ENCODE measurements at regions not wholly inside any gene's neighbourhood (a gene's known extent, or its start where the extent isn't known, plus 50 kb on each side); places are given as distances from the start of the nearest gene placed in this dataset.

DNA sequence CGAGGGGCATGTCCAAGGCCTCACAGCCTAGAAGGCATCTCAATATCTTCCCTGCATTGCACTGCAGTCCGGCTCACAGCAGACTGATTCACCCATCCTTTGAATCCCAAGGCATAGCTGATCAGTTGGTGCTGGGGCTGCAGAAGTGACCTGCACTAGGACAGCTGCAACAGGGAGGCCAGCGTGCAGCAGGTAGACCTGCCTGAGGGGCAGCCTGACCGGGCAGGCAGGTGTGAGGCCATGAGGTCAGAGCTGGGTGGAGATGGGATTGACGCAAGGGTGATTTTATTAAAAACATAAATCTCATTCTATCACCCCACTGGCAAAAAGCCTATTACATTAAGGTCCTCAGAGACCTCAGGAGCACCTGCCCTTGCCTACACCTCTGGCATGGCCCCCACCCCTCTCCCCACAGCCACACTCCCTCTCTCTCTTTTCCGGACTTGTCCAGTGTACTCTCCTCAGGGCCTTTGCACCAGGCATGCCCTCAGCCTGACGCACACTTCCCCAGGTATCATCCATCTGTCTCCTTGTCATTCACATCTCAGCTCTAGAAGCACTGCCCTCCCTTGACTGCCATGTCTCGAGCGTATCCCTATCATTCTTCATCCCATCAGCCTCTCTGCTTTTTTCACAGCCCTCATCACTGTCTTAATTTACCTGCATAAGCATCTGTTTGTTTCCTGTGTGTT is 63.5 kb upstream of the WIPF1 start:
- TF ChIP-seq POLR2AphosphoS5 (IDR thresholded peaks at IDR 0.05): no peak
- TF ChIP-seq, protein P1, sequence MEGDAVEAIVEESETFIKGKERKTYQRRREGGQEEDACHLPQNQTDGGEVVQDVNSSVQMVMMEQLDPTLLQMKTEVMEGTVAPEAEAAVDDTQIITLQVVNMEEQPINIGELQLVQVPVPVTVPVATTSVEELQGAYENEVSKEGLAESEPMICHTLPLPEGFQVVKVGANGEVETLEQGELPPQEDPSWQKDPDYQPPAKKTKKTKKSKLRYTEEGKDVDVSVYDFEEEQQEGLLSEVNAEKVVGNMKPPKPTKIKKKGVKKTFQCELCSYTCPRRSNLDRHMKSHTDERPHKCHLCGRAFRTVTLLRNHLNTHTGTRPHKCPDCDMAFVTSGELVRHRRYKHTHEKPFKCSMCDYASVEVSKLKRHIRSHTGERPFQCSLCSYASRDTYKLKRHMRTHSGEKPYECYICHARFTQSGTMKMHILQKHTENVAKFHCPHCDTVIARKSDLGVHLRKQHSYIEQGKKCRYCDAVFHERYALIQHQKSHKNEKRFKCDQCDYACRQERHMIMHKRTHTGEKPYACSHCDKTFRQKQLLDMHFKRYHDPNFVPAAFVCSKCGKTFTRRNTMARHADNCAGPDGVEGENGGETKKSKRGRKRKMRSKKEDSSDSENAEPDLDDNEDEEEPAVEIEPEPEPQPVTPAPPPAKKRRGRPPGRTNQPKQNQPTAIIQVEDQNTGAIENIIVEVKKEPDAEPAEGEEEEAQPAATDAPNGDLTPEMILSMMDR (IDR thresholded peaks at IDR 0.05): no peak
- no peak for TF ChIP-seq EP300 (IDR thresholded peaks at IDR 0.05)
